T-helper 2 cell (primary cell): ENCODE measurements at regions not wholly inside any gene's neighbourhood (a gene's known extent, or its start where the extent isn't known, plus 50 kb on each side); places are given as distances from the start of the nearest gene placed in this dataset.

ENCODE experiments used
- DNase-seq, 5 experiments: peaks; one replicate each; pipeline versions ENCODE4 v3.0.0 to v3.0.0-alpha.2; 2012 to 2022

- no peak for DNase-seq
Observed at GRCh38 chr2:240209493-240209892, 69.0 kb upstream of the OTOS start.

DNA sequence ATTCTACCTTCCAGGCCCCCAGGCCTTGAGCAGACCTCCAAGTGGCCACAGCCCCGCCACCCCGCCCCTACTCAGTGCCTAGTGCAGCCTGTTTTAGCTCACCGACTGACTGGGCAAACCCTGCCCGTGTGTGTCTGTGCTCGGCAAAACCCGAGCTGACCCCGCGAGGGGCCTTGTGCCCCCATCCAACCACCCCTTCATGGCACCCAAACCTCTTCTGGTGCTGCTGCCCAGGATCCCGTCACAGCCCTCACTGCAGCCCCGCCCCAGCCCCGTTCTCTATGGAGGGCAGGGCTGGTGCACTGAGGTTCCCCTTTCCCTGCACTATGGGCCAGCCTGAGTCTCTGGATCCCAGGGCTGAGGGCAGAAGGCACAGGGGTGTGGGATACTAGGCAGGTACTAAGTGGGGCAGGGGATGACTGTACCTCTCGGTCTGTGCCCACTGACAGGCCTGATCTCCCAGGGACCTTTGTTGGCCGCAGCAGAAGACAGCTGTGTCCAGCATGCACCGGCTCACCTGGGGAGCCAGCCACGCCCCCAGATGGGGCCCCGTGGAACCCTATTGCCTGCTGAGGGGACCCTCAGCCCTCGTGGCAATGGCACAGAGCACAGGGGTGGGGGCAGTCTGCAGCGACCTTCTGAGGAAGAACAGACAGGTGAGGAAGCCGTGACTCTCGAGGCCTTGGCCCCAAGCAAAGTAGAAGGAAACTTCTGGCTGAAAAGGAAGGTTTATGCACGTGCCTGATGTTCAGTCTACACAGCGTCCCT is 69.9 kb upstream of the OTOS start:
- DNase-seq, result no peak

DNA sequence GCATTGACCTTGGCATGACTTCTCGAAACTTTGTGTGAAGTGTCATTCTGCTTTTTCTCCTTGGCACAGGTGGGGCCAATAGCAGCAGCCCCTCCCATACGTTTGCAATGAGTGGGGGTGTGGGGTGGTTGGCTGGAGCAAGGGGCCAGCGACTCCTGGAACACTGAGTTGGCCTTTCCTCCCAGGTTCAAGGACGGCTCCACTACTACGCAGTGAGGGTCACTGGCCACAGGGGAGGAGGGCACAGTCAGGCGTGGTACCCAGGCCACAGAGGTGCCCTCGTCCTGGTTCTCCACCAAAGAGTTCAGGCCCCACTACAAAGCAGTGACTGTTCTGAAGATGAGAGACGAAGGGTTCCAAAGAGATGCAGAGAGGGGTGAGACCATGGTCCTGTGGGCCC is 70.6 kb upstream of the OTOS start:
- no peak for DNase-seq

DNA sequence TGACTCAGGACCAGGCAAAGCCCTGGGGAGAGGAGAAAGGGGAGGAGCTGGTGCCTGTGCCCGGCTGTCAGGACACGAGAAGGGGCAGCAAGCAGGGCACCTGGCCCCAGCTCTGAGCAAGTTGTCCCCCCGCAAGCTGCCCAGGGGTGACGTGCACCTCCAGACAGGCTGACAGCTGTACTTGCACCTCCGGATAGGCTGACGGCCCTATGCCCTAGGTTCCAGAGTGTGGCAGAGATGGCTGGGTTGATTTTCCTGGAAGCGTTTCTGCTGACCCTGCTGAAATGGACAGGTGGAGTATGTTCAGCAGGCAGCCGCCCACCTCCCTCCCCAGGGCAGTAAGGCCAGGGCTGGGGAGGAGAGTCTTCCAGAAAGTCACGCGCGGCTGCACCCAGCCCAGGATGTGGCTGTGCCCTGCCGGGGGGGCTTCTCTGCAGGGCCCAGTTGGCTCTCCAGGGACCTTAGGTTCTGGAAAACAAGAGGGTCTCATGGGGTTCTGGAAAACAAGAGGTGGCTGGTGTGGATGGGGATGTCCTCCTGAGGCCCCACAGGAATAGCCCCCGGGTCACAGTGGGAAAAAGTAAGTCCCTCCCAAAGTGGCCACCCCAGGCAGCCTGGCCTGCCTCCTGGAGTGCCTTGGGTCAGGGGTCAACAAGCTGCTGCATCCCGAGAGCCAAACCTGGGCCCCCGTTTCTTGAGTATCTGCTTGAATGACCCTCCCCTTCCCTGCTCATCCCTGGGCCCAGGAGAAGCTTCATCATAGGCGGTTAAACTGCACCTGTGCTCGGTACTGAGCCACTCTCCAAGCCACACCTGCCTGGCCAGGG is 71.4 kb upstream of the OTOS start:
- DNase-seq, result no peak

GRCh38 chr2:240212425-240213225 is 72.2 kb upstream of the OTOS start:
- no peak for DNase-seq

DNA sequence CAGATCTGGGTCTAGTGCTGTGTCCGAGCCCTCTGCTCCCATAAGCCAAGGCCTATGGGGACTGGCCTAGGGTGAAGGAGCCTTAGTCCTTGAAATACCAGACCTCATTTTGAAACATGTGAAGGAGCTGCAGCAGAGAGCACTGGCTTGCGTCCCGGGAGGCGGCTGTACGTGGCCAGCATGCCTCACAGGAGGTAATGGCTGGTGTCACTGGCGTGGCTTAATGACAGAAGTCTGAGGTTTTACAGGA is 72.7 kb upstream of the OTOS start:
- DNase-seq, result no peak

GRCh38 chr2:240213476-240214421 is 73.3 kb upstream of the OTOS start:
- no peak for DNase-seq

- no peak for DNase-seq
Observed at GRCh38 chr2:240214790-240215675, 74.6 kb upstream of the OTOS start.

DNA sequence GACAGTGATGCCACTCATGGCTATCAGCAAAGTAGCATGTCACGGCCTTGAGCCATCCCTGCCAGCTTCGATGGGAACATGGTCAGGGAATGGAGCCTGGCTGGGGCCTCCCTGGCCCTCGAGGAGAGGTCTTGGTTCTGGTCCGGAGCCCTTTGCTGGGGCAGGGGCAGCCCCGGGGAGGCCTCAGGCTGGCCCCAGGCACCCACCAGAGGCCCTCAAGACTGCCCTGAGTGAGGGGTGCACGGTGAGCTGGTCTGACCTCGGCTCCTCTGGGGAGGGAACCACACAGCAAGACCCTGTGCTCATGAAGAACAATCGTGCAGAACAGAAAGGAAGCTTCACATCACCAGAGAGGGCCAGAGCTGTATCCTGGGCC is 75.2 kb upstream of the OTOS start:
- DNase-seq, result no peak

GRCh38 chr2:240216167-240216566 is 75.7 kb upstream of the OTOS start:
- no peak for DNase-seq

DNA sequence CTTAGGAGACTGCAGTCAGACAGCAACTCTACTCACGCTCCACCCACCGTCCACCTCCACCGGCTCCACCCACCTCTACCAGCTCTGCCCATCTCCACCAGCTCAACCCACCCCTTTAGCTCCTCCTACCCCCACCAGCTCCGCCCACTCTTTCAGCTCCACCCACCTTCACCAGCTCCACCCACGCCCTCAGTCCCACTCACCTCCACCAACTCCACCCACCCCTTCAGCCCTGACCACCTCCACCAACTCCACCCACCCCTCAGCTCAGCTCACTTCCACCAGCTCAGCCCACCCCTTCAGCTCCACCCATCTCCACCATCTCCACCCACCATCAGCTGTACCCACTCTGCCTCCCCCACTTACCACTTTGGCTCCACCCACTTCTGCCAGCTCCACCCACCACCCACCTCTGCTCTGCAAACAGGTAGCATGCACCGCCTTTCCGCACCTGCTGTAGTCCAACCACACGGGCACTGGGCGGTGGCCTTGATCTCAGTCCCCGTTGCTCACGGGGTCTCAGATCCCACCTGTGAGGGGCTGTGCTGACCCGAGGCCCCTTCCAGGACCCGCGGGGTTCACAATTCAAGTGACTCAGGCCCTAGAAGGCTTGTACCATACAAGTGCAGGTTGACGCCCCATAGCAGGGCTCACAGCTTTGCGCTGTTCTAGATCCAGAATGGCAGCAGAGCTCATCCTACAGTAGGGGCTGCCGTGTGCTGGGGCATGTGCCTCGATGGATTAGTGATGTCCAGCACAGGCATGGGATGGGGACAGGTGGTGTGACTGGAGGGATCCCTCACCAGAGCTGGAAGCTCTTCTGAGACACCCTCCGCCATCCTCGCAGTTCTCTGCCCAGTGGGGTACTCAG is 77.2 kb upstream of the OTOS start:
- no peak for DNase-seq

- no peak for DNase-seq
Observed at GRCh38 chr2:240219208-240219890, 78.9 kb upstream of the OTOS start.

GRCh38 chr2:240220371-240220770 is 79.9 kb upstream of the OTOS start:
- no peak for DNase-seq

GRCh38 chr2:240223631-240224030 is 83.2 kb upstream of the OTOS start:
- no peak for DNase-seq

- DNase-seq, result no peak
Observed at GRCh38 chr2:240224676-240225075, 84.2 kb upstream of the OTOS start.

DNA sequence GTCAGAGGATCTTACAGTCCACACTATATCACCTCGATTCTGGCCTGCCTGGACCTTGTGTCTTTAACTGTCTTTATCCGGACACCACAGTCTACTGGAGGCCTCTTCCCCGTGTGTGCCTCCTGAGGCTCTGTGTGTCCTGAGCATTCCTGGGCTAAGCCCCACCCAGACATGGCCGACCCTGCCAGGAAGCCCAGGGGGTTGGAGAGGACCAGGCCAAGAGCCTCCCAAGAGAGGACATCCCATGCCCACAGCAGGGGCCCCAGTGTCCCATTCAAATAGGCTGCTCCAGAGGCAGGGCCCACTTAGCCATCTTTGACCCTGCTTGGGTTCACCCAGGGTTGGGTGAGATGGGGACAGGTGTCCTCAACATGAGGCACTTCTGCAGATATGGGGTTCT is 84.7 kb upstream of the OTOS start:
- DNase-seq, result no peak

DNA sequence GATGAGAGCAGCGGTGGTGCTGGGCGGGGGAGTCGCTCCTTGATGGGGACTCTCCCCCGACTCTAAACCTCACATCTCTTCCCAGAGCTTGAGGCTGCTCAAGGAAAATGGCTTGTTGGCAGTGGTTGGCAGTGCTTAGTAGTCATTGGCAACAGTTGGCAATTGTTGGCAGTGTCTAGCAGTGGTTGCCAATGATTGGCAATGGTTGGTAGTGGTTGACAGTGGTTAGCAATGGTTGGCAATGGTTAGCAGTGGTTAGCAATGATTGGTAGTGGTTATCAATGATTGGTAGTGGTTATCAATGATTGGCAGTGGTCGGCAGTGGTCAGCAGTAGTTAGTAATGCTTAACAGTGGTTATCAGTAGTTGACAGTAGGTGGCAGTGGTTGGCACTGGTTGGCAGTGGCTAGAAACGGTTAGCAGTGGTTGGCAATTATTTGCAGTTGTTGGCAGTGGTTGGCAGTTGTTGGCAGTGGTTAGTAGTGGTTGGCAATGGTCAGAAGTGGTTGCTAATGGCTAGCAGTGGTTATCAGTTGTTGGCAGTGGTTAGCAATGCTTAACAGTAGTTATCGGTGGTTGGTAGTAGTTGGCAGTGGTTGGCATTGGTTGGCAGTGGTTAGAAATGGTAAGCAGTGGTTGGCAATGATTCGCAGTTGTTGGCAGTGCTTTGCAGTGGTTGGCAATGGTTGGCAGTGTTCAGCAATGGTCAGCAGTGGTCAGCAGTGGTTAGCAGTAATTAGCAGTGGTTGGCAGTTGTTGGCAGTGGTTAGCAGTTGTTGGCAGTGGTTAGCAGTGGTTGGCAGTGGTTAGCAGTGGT is 85.4 kb upstream of the OTOS start:
- no peak for DNase-seq

GRCh38 chr2:240226672-240227537 is 86.4 kb upstream of the OTOS start:
- DNase-seq, result no peak
